NCI-H82 treated with DMSO at 0.1 percent for 48 hours (cell line): ENCODE measurements at regions not wholly inside any gene's neighbourhood (a gene's known extent, or its start where the extent isn't known, plus 50 kb on each side); places are given as distances from the start of the nearest gene placed in this dataset.
A peak's percentile ranks its signal among the peaks of the same experiment; 100 is the strongest.

Source experiments
- DNase-seq: peaks from one replicate; lab custom pipeline; 2025; ENCODE audit not compliant: unreplicated experiment; lab: John Stamatoyannopoulos, UW

DNA sequence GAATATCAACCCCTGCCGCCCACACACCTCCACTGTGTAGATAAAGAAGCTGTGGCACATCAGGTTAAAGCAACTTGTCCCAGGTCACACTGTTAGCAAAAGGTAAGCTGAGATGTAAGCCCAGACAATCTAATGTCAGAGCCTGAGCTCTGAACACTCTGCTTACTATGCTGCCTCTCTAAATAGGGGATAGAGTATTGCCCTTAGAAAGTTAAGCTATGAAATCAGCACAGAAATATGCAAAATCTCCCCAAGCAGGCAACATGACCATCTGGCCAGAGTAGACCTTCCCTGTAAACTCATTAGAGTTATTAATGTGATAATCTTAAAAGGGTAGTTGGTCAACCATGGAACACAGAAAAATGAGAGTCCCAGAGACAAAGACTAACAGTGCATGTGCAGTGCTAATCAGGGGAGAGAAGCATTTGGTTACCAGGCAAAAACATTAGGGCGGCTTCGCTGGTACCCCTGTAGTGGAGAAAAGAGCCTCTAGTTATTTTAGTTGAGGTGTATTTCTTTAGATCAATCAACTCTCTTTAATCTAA, 171.0 kb downstream of the BTG1 start:
- peak; percentile 22 for DNase-seq

DNA sequence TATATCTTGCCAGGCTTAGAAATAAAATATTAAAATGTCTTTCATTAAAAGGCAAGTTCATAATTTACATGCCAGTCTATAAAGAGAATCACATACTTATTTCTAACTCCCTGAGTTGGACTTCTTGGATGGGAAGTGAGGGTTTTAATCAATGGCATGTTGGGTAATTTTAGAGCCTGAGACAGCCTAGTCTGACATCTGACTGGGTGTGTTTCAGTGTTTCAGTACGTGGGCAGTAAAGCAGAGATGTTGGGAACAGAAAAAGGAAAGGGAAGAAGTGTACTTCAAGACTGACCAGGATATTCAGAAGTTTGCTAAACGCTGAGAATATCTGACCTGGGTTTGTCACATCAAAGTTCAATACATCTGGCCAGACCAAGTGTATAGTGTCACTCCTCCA, 171.8 kb downstream of the BTG1 start:
- no peak for DNase-seq

DNA sequence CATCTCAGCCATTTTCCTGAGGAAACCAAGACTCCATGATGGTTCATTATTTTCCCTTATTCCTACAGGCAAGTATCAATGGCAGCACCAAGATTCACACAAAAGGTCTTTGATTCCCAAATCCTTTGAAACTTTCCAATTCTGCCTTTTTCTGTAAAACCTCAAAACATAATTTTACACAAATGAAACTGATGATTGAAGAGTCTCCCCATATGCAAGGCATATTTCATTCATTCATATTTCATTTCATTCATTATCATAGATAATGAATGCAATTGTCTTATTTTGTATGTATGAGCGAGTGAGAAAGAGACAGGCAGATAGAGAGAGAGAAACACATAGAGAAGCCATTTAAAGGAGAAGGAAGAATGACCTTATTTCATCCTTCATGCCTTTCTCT, 172.8 kb downstream of the BTG1 start:
- DNase-seq, result no peak

GRCh38 chr12:91968777-91969171, 176.9 kb downstream of the BTG1 start:
- DNase-seq, result no peak

GRCh38 chr12:91968076-91968776, 177.4 kb downstream of the BTG1 start:
- no peak for DNase-seq

DNA sequence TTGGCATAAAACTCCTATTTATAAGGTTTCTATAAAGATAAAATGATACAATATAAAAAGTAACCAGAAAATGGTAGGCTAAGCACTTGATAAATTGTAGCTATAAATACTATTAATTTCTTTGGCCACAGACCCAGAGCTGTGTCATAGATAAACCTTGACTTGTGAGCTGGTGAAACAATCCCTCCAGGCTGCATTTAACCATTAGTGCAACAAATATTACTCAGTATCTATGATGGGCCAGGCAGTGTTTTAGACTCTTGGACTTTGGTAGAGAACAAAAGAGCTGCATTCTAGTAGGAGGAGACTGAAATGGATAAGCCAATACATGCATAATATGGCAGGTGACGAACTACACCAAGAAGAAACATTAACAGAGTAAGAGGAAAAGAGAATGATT, 178.1 kb downstream of the BTG1 start:
- no peak for DNase-seq

GRCh38 chr12:91965781-91966180, 179.9 kb downstream of the BTG1 start:
- no peak for DNase-seq

DNA sequence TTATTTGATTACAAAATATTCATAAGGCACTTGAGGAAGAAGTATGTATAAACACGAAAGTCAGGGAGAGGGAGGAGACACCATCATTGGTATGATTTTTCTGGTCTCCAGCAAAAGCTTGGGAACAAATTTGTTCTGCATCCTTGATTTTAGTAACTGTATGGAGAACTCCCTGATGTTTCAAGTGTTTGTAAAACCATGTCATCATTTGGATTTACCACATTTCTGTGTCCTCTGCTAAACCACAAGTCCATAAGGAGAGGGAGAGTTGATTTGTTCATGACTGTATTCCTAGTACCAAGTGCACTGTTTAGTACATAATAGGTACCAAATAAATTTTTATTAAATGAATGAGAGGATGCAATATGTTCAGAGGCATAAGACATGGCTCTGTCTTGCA, 181.1 kb downstream of the BTG1 start:
- DNase-seq, result no peak

DNA sequence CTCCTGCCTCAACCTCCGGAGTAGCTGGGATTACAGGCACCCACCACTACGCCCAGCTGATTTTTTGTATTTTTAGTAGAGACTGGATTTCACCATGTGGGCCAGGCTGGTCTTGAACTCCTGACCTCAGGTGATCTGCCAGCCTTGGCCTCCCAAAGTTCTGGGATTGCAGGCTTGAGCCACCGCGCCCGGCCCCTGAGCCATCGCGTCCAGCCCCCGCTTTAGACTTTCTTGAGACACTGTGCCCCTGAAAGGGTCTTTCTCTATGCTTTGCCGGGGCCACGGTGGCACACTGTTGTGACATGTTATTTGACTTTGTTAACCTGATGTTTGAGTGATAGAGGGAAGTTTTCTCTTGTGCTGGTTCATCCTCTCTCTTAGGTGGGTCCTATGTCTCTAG, 186.4 kb downstream of the BTG1 start:
- DNase-seq, result no peak

GRCh38 chr12:91958816-91959215, 186.8 kb downstream of the BTG1 start:
- no peak for DNase-seq

DNA sequence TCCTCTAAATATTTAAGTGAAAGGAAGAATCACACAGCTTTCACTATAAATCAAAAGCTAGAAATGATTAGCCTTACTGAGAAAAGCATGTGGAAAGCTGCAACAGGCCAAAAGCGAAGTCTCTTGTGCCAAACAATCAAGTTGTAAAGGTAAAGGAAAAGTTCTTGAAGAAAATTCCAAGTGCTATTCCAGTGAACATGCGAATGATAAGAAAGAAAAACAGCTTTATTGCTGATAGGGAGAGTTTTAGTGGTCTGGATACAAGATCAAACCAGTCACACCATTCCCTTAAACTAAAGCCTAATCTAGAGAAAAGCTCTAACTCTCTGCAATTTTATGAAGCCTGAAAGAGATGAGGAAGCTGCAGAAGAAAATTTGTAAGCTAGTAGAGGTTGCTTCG, 190.9 kb downstream of the BTG1 start:
- no peak for DNase-seq

GRCh38 chr12:91954326-91954725, 191.3 kb downstream of the BTG1 start:
- DNase-seq, result no peak

DNA sequence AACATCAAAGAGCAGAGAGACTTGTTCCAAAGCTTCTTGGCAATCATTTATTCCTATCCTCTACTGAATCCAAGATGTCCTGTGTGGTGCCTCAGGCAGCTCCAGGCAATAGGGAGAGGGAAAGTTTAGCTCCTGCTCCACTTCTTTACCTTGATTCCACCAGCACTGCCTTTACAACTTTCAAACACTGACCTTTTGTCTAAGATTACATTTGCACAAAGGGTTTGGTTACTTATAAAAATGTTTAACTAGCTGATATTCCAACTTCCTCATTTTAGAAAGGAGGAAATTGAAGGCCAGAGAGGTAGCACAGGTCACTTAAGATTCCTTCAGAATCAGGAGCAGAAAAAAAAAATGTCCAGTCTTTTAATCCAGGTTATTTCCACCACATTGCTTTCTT, 192.7 kb downstream of the BTG1 start:
- no peak for DNase-seq

DNA sequence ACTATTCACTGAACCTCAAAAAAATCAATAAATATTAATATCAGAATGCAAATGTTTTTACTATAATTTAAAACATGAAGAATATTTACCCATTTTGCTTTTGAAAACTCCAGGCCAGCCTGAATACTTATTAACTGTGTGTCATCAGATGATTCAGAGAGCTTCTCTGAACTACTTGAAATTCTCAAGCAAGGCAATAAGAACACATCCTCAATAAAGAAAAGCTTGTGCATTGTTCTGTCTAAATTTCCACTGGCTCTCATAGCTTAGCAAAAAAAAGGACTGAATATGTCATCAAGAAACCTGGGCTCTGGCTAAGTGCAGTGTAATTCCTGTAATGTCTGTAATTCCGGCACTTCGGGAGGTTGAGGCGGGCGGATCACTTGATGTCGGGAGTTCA, 194.1 kb downstream of the BTG1 start:
- no peak for DNase-seq

- DNase-seq, result no peak
These were observed 197.1 kb downstream of the BTG1 start for GRCh38 chr12:91948504-91948903.

DNA sequence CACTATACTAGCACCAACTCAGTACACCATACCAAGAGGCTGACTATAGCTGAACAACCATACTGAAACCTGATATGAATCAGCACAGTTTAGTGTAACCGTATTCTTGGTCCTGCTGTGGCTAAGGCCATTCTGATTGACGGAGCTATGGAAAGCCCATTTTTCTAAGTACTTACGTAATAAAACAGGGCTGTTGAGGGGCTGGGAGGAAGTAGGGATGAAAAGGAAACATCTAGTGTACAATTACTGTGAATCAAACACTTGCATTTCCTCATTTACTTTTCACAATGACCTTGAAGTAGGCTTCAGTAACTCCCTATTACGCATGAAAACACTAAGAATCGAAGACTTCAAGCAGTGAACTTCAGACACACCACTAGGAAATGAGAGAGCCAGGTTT, 198.2 kb downstream of the BTG1 start:
- no peak for DNase-seq

GRCh38 chr12:91944637-91945036, 201.0 kb downstream of the BTG1 start:
- no peak for DNase-seq

DNA sequence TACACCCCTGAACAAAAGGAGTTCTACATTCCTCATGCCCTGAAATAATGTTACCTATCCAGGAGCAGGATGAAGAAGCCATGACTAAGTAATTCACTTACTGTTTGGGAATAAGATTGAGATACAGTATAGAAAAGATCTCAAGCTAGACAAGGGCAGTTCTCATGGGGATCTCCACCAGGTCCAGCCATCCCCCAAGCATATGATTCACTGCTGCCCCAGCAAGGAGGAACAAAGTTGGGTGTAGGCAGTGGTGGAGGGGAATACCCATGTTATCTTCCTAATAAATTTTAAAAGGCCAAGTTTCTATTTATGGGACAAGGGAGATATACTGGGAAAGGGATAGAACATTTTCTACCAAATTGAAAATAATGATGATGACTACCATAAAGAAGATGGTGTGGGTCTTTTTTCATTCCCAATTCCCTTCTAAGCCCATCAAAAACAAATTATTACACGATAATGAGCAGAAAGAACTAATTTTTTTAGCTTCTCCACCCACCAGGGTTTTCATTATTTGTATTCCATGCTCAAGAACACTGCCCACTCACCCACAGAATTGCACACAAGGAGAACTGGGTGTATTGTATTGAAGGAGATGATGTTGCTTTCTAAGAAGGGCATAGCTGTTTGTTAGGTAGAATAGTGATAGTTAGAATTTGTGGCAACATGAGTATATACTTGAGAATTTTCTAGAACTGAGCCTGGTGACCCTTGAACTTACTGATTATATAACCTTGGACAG, 204.6 kb downstream of the BTG1 start:
- DNase-seq, result no peak

GRCh38 chr12:91940322-91940721, 205.3 kb downstream of the BTG1 start:
- DNase-seq, result no peak

GRCh38 chr12:91937706-91938105, 207.9 kb downstream of the BTG1 start:
- DNase-seq, result peak; percentile 45

DNA sequence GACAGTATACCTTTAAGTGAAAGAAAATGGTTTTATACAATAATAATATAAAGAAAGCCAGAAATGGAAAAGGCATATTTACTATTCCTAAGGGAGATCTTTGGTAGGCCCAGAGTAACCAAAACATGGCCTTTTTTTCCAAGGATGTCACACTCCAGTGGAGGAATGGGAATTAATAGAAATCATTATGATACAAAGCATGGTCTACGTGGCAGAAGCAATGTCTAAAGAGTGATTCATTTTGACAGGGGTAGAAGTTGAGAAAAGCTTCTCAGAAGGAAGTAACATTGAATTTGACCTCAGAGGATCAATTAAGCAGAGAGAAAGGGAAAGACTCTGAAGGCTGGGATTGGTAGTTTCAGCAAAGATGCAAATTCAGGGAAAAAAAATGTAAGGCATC, 208.6 kb downstream of the BTG1 start:
- DNase-seq, result no peak

DNA sequence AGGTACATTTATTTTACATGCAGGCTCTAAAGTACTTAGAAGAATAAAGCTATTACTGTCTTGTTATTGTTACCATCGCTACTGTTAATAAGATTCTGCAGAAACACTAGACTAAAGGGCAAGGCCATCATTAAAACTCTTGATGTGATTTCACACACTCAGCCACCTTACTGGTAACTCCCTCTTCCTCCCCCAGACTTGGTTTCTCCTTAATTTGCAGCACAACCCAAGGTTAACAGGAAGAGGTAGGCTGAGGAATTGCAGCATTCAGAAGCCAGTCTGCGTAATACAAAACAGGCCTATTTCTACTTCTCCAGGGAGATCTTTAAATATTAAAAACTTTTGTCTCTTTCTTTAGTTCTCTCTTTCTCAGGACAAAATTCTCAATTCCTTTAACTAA, 210.3 kb downstream of the BTG1 start:
- DNase-seq, result no peak

DNA sequence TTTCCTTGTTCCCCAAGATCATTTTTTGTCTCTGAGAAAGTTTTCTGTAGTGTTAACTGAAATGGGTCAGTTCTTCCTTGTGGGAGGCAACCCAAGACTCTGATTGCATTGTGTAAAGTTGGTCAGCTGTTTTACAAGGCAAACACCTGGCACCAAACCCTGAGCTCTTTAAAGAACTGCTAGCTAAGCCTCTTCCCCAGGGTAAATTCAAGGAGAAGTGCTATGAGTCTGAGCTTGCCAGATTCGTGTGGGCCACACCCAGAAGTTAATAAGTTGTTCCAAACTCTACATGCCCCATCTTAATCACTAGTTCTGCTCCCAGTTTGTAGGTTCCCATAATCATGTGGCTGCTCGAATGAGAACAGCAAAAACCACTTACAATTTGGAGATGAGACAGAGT, 214.5 kb downstream of the BTG1 start:
- DNase-seq, result peak; percentile 22
